Activated CD4-positive, alpha-beta memory T cell treated with anti-CD3 and anti-CD28 coated beads for 36 hours (primary cell): ENCODE measurements at regions not wholly inside any gene's neighbourhood (a gene's known extent, or its start where the extent isn't known, plus 50 kb on each side); places are given as distances from the start of the nearest gene placed in this dataset.
"Not testable (repeated sequence)": the region's sequence is repeated elsewhere in the genome, so short reads cannot be mapped to it uniquely, and the experiment has no call there.

Source experiments
- CTCF ChIA-PET: fragments of 350-600 bp; sonication (Branson Sonifier 250); formaldehyde crosslinking; loops from one replicate; lab custom pipeline; 2021; ENCODE audit warnings: antibody characterized with exemption, inconsistent platforms; lab: Charles Lee
- POLR2A ChIA-PET: fragments of 350-600 bp; sonication (Branson Sonifier 250); formaldehyde crosslinking; loops from one replicate; lab custom pipeline; 2021; ENCODE audit warnings: antibody characterized with exemption; lab: Charles Lee
- DNase-seq: peaks from one replicate; pipeline ENCODE4 v3.0.0-alpha.2; 2020
- H3K27ac Mint-ChIP-seq: one replicate; pipeline ENCODE4 v1.8.0; 2021; ENCODE audit warnings: mixed read lengths
- H3K27me3 Mint-ChIP-seq: one replicate; pipeline ENCODE4 v1.8.0; 2021; ENCODE audit warnings: mixed read lengths
- H3K36me3 Mint-ChIP-seq: one replicate; pipeline ENCODE4 v1.8.0; 2021; ENCODE audit warnings: mixed read lengths
- H3K4me1 Mint-ChIP-seq: one replicate; pipeline ENCODE4 v1.8.0; 2021; ENCODE audit warnings: low read depth, mixed read lengths
- H3K4me3 Mint-ChIP-seq: one replicate; pipeline ENCODE4 v1.8.0; 2021; ENCODE audit warnings: mild to moderate bottlenecking, mixed read lengths
- H3K9me3 Mint-ChIP-seq: one replicate; pipeline ENCODE4 v1.8.0; 2021; ENCODE audit warnings: mixed read lengths
- intact Hi-C: fragments of 100-400 bp; cut with micrococcal nuclease; formaldehyde crosslinking; loops from one replicate; pipeline ENCODE4 v1.15.1; 2023

- H3K36me3 Mint-ChIP-seq, H3K9me3 Mint-ChIP-seq, H3K27ac Mint-ChIP-seq, H3K4me3 Mint-ChIP-seq, H3K27me3 Mint-ChIP-seq, POLR2A ChIA-PET, CTCF ChIA-PET, DNase-seq, H3K4me1 Mint-ChIP-seq, intact Hi-C loops: not testable (repeated sequence)
These were observed 249.4 kb downstream of the SHOX start for GRCh38 chrX:879756-880698.

GRCh38 chrX:874061-874460, 243.5 kb downstream of the SHOX start:
- Mint-ChIP-seq H3K27ac (no peak overlapping the region), H3K9me3 (peaks cover 11% of the 10 kb centered on the region), H3K4me1 (no peaks in the 10 kb centered on the region), H3K4me3 (no peak overlapping the region), H3K27me3 (peaks cover 2% of the 10 kb centered on the region), H3K36me3 (no peaks in the 10 kb centered on the region)
- ChIA-PET POLR2A (no interaction called here), CTCF (no interaction called here)
- DNase-seq = no peak
- intact Hi-C loops = no loop called here

- intact Hi-C loops = no loop called here
- POLR2A ChIA-PET = no interaction called here
- no peaks in the 10 kb centered on the region for H3K36me3 Mint-ChIP-seq
- peaks cover 2% of the 10 kb centered on the region for H3K27me3 Mint-ChIP-seq
- H3K27ac Mint-ChIP-seq = no peak overlapping the region
- no peak overlapping the region for H3K4me3 Mint-ChIP-seq
- DNase-seq = no peak
- no peaks in the 10 kb centered on the region for H3K4me1 Mint-ChIP-seq
- H3K9me3 Mint-ChIP-seq = peaks cover 11% of the 10 kb centered on the region
- CTCF ChIA-PET = no interaction called here
These were observed 242.4 kb downstream of the SHOX start for GRCh38 chrX:873016-873415.

- peaks cover 9% of the 10 kb centered on the region for H3K9me3 Mint-ChIP-seq
- ChIA-PET POLR2A (no interaction called here), CTCF (no interaction called here)
- intact Hi-C loops = no loop called here
- H3K4me1 Mint-ChIP-seq = no peaks in the 10 kb centered on the region
- H3K27me3 Mint-ChIP-seq = peaks cover 2% of the 10 kb centered on the region
- no peaks in the 10 kb centered on the region for H3K36me3 Mint-ChIP-seq
- no peak overlapping the region for H3K4me3 Mint-ChIP-seq
- DNase-seq = no peak
- no peak overlapping the region for H3K27ac Mint-ChIP-seq
These were observed 241.5 kb downstream of the SHOX start for GRCh38 chrX:872090-872489.

- H3K27ac Mint-ChIP-seq = no peak overlapping the region
- ChIA-PET CTCF (no interaction called here), POLR2A (no interaction called here)
- H3K4me3 Mint-ChIP-seq = no peak overlapping the region
- peaks cover 2% of the 10 kb centered on the region for H3K27me3 Mint-ChIP-seq
- DNase-seq = no peak
- intact Hi-C loops = no loop called here
- peaks cover 9% of the 10 kb centered on the region for H3K9me3 Mint-ChIP-seq
- no peaks in the 10 kb centered on the region for H3K36me3 Mint-ChIP-seq
- no peaks in the 10 kb centered on the region for H3K4me1 Mint-ChIP-seq
These were observed 241.0 kb downstream of the SHOX start for GRCh38 chrX:871626-872025.

GRCh38 chrX:867966-868647, 237.5 kb downstream of the SHOX start:
- ChIA-PET CTCF (no interaction called here), POLR2A (no interaction called here)
- Mint-ChIP-seq H3K4me3 (no peak overlapping the region), H3K27me3 (peaks cover 2% of the 10 kb centered on the region), H3K9me3 (peaks cover 12% of the 10 kb centered on the region), H3K4me1 (no peaks in the 10 kb centered on the region), H3K27ac (no peak overlapping the region), H3K36me3 (no peaks in the 10 kb centered on the region)
- intact Hi-C loops = no loop called here
- DNase-seq = no peak

GRCh38 chrX:867502-867901, 236.9 kb downstream of the SHOX start:
- Mint-ChIP-seq H3K36me3 (no peaks in the 10 kb centered on the region), H3K27me3 (peaks cover 2% of the 10 kb centered on the region), H3K4me1 (no peaks in the 10 kb centered on the region), H3K4me3 (no peak overlapping the region), H3K27ac (no peak overlapping the region), H3K9me3 (peaks cover 12% of the 10 kb centered on the region)
- no peak for DNase-seq
- CTCF ChIA-PET = no interaction called here
- POLR2A ChIA-PET = no interaction called here
- intact Hi-C loops = no loop called here

GRCh38 chrX:866441-866990, 235.9 kb downstream of the SHOX start:
- Mint-ChIP-seq H3K27ac (no peak overlapping the region), H3K27me3 (peaks cover 2% of the 10 kb centered on the region), H3K9me3 (peaks cover 9% of the 10 kb centered on the region), H3K36me3 (no peaks in the 10 kb centered on the region), H3K4me1 (no peaks in the 10 kb centered on the region), H3K4me3 (no peak overlapping the region)
- POLR2A ChIA-PET = no interaction called here
- no peak for DNase-seq
- intact Hi-C loops = no loop called here
- CTCF ChIA-PET = no interaction called here

- no peak for DNase-seq
- ChIA-PET POLR2A (no interaction called here), CTCF (no interaction called here)
- Mint-ChIP-seq H3K4me1 (no peaks in the 10 kb centered on the region), H3K4me3 (no peak overlapping the region), H3K27ac (no peak overlapping the region), H3K36me3 (no peaks in the 10 kb centered on the region), H3K9me3 (peaks cover 9% of the 10 kb centered on the region), H3K27me3 (peaks cover 2% of the 10 kb centered on the region)
- intact Hi-C loops = no loop called here
These were observed 234.8 kb downstream of the SHOX start for GRCh38 chrX:865422-865821.

- Mint-ChIP-seq H3K36me3 (no peaks in the 10 kb centered on the region), H3K27me3 (no peaks in the 10 kb centered on the region), H3K4me3 (no peak overlapping the region), H3K4me1 (no peaks in the 10 kb centered on the region), H3K9me3 (peaks cover 18% of the 10 kb centered on the region), H3K27ac (no peak overlapping the region)
- ChIA-PET POLR2A (no interaction called here), CTCF (no interaction called here)
- intact Hi-C loops = no loop called here
- no peak for DNase-seq
These were observed 231.3 kb downstream of the SHOX start for GRCh38 chrX:861921-862320.

GRCh38 chrX:861340-861890, 230.8 kb downstream of the SHOX start:
- no peaks in the 10 kb centered on the region for H3K4me1 Mint-ChIP-seq
- no peaks in the 10 kb centered on the region for H3K36me3 Mint-ChIP-seq
- no peak overlapping the region for H3K4me3 Mint-ChIP-seq
- peaks cover 18% of the 10 kb centered on the region for H3K9me3 Mint-ChIP-seq
- intact Hi-C loops = no loop called here
- ChIA-PET POLR2A (no interaction called here), CTCF (no interaction called here)
- H3K27me3 Mint-ChIP-seq = no peaks in the 10 kb centered on the region
- H3K27ac Mint-ChIP-seq = no peak overlapping the region
- DNase-seq = no peak

GRCh38 chrX:859329-859728, 228.7 kb downstream of the SHOX start:
- H3K27ac Mint-ChIP-seq = no peak overlapping the region
- H3K4me1 Mint-ChIP-seq = no peaks in the 10 kb centered on the region
- peaks cover 18% of the 10 kb centered on the region for H3K9me3 Mint-ChIP-seq
- H3K4me3 Mint-ChIP-seq = no peak overlapping the region
- CTCF ChIA-PET = no interaction called here
- intact Hi-C loops = no loop called here
- POLR2A ChIA-PET = no interaction called here
- H3K27me3 Mint-ChIP-seq = no peaks in the 10 kb centered on the region
- H3K36me3 Mint-ChIP-seq = no peaks in the 10 kb centered on the region
- DNase-seq = no peak
